SK-N-SH (cell line): ENCODE measurements at regions not wholly inside any gene's neighbourhood (a gene's known extent, or its start where the extent isn't known, plus 50 kb on each side); places are given as distances from the start of the nearest gene placed in this dataset.

Experiments
- CTCF ChIA-PET: fragments of 300-600, 350-600 bp; formaldehyde crosslinking; extraction: SDS; loops from one replicate; lab custom pipeline; 2021; lab: Yijun Ruan, JAX
- POLR2A ChIA-PET: fragments of 350-600 bp; sonication (Branson Sonifier 250); formaldehyde crosslinking; extraction: SDS; loops from one replicate; lab custom pipeline; 2020; ENCODE audit warnings: antibody characterized with exemption, inconsistent platforms; lab: Yijun Ruan, JAX
- DNase-seq: peaks from one replicate; pipeline ENCODE4 v3.0.0; 2012
- H2AFZ ChIP-seq: fragments of 200-600 bp; sonication (generic); 2 replicates; pipeline ENCODE4 v1.8.1; 2016; ENCODE audit warnings: antibody characterized with exemption, mild to moderate bottlenecking, low read depth
- H3F3A ChIP-seq: fragments of 200-600 bp; sonication (generic); replicated peaks from 2 replicates; pipeline ENCODE3; 2016; ENCODE audit warnings: antibody characterized with exemption, mild to moderate bottlenecking; ENCODE audit not compliant: insufficient read depth
- H3K27ac ChIP-seq, 2 experiments: fragments of 200-500 bp in 1 of 2; fragments of 200-600 bp in 1 of 2; sonication (Bioruptor generic) in 1 of 2; sonication (generic), shearing (Covaris generic) in 1 of 2; 2 replicates each; pipeline versions ENCODE4 v1.5.1 to v1.6.1; 2014 to 2016; ENCODE audit warnings: low read depth in 2 of 2, inconsistent platforms in 1 of 2, low read length in 1 of 2, mild to moderate bottlenecking in 1 of 2, mixed read lengths in 1 of 2
- H3K27me3 ChIP-seq: fragments of 200-600 bp; sonication (generic), shearing (Covaris generic); 2 replicates; pipeline ENCODE4 v1.6.1; 2016; ENCODE audit warnings: mixed run types; ENCODE audit not compliant: insufficient read depth
- H3K36me3 ChIP-seq, 2 experiments: fragments of 200-500 bp in 1 of 2; fragments of 200-600 bp in 1 of 2; sonication (Bioruptor generic) in 1 of 2; sonication (generic) in 1 of 2; replicated peaks in 1 of 2; 2 replicates each; pipeline versions ENCODE3 to v1.5.1; 2014 to 2016; ENCODE audit warnings: low read length in 1 of 2, mild to moderate bottlenecking in 1 of 2; ENCODE audit not compliant: insufficient read depth in 2 of 2, control insufficient read depth in 1 of 2
- H3K4me1 ChIP-seq, 2 experiments: fragments of 200-500 bp in 1 of 2; fragments of 200-600 bp in 1 of 2; sonication (Bioruptor generic) in 1 of 2; sonication (generic), shearing (Covaris generic) in 1 of 2; 2 replicates each; pipeline versions ENCODE4 v1.5.1 to v1.6.1; 2014 to 2016; ENCODE audit warnings: low read depth in 1 of 2, low read length in 1 of 2, mixed run types in 1 of 2; ENCODE audit not compliant: insufficient read depth in 2 of 2, control insufficient read depth in 1 of 2
- H3K4me2 ChIP-seq: fragments of 200-600 bp; sonication (generic), shearing (Covaris generic); 2 replicates; pipeline ENCODE4 v1.6.1; 2017; ENCODE audit warnings: mixed run types
- H3K4me3 ChIP-seq, 2 experiments: fragments of 200-500 bp in 1 of 2; fragments of 200-600 bp in 1 of 2; sonication (Bioruptor generic) in 1 of 2; sonication (generic), shearing (Covaris generic) in 1 of 2; 2 replicates each; pipeline versions ENCODE4 v1.5.1 to v1.8.1; 2014 to 2016; ENCODE audit warnings: low read depth in 2 of 2, inconsistent platforms in 1 of 2, low read length in 1 of 2, mild to moderate bottlenecking in 1 of 2, mixed read lengths in 1 of 2, moderate library complexity in 1 of 2
- H3K79me2 ChIP-seq: fragments of 200-600 bp; sonication (generic); 2 replicates; pipeline ENCODE4 v1.8.1; 2017; ENCODE audit warnings: mild to moderate bottlenecking; ENCODE audit not compliant: insufficient read depth
- H3K9ac ChIP-seq: fragments of 200-600 bp; sonication (generic); 2 replicates; pipeline ENCODE4 v1.6.1; 2017; ENCODE audit warnings: mixed run types
- H3K9me2 ChIP-seq: fragments of 200-600 bp; sonication (generic); 2 replicates; pipeline ENCODE4 v1.6.1; 2017; ENCODE audit warnings: mixed run types
- H3K9me3 ChIP-seq: fragments of 200-600 bp; sonication (generic); 2 replicates; pipeline ENCODE4 v1.6.1; 2017; ENCODE audit warnings: mixed run types, mild to moderate bottlenecking, moderate library complexity
- H4K20me1 ChIP-seq: fragments of 200-600 bp; sonication (generic); 2 replicates; pipeline ENCODE4 v1.6.1; 2017; ENCODE audit warnings: mild to moderate bottlenecking, mixed run types; ENCODE audit not compliant: insufficient read depth
- CHD2 ChIP-seq: fragments of 150-350 bp; IDR thresholded peaks from 2 replicates; pipeline ENCODE4 v1.6.1; 2018; ENCODE audit warnings: low read length; ENCODE audit not compliant: partially characterized antibody
- EZH2phosphoT487 ChIP-seq: fragments of 200-600 bp; sonication (generic); IDR thresholded peaks from 2 replicates; pipeline ENCODE4 v1.6.1; 2017; ENCODE audit warnings: low read depth, mixed run types, mild to moderate bottlenecking, antibody characterized with exemption, moderate library complexity, borderline replicate concordance
- FOSL2 ChIP-seq: IDR thresholded peaks from 2 replicates; pipeline ENCODE4 v1.4.0; 2012; ENCODE audit warnings: low read depth, mild to moderate bottlenecking, moderate library complexity, borderline replicate concordance
- GABPA ChIP-seq: IDR thresholded peaks from 2 replicates; pipeline ENCODE4 v1.4.0; 2012; ENCODE audit warnings: low read depth, mild to moderate bottlenecking
- IRF3 ChIP-seq: fragments of 150-350 bp; IDR thresholded peaks from 2 replicates; pipeline ENCODE4 v1.6.1; 2016; ENCODE audit warnings: mild to moderate bottlenecking, low read depth, low read length
- JUND ChIP-seq: IDR thresholded peaks from 2 replicates; pipeline ENCODE4 v1.4.0; 2012
- MEF2A ChIP-seq: IDR thresholded peaks from 2 replicates; pipeline ENCODE4 v1.4.0; 2012; ENCODE audit warnings: low read depth, borderline replicate concordance
- MXI1 ChIP-seq: IDR thresholded peaks from 2 replicates; pipeline ENCODE4 v1.6.1; 2012; ENCODE audit warnings: mild to moderate bottlenecking, low read depth, low read length, improper control_type of control experiment
- NFIC ChIP-seq: IDR thresholded peaks from 2 replicates; pipeline ENCODE4 v1.4.0; 2012; ENCODE audit warnings: borderline replicate concordance
- RAD21 ChIP-seq: IDR thresholded peaks from 2 replicates; pipeline ENCODE4 v1.6.1; 2012; ENCODE audit warnings: mild to moderate bottlenecking, low read length
- RXRA ChIP-seq: IDR thresholded peaks from 2 replicates; pipeline ENCODE4 v1.4.0; 2012; ENCODE audit warnings: low read depth, mild to moderate bottlenecking, borderline replicate concordance
- SIN3A ChIP-seq: IDR thresholded peaks from 2 replicates; pipeline ENCODE4 v1.6.1; 2012; ENCODE audit warnings: low read depth, mild to moderate bottlenecking, low read length, moderate library complexity, borderline replicate concordance
- TCF12 ChIP-seq: IDR thresholded peaks from 2 replicates; pipeline ENCODE4 v1.4.0; 2012
- TEAD4 ChIP-seq: IDR thresholded peaks from 2 replicates; pipeline ENCODE4 v1.4.0; 2012; ENCODE audit warnings: mild to moderate bottlenecking, borderline replicate concordance; ENCODE audit not compliant: insufficient read depth
- YY1 ChIP-seq: IDR thresholded peaks from 2 replicates; pipeline ENCODE4 v1.4.0; 2012; ENCODE audit warnings: low read depth, mild to moderate bottlenecking
- ZBTB33 ChIP-seq: IDR thresholded peaks from 2 replicates; pipeline ENCODE4 v1.4.0; 2012; ENCODE audit warnings: low read depth, borderline replicate concordance
- WGBS: methylation state at CpG from one replicate; pipeline ENCODE4 v1.1.6; 2017; ENCODE audit warnings: low lambda C conversion rate; 5-methylcytosine and 5-hydroxymethylcytosine counted together

DNA sequence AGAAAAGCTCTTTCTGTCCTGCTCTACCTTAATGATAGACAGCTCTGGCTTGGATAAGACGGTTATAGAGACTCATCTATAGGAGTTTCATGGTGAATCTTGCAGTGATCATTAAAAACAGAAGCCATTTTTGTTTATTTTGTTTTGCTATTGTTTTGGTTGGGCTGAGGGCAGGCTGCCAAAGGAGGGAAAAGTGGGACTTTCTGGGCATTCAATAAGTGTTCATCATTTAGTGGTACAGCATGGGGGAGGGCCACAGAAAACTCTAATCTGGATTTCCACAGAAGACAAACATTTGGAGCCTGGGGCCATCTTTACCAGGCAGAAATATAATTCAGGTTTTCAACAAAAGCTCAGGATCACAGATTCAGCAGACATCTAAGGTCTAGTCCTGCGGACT is 62.4 kb upstream of the EFEMP1 start:
- Histone ChIP-seq H3K9me2 (no peaks in the 10 kb centered on the region), H3K27me3 (no peaks in the 10 kb centered on the region), H3K79me2 (no peaks in the 10 kb centered on the region), H3K4me2 (no peak overlapping the region), H3K9me3 (no peaks in the 10 kb centered on the region), H3F3A (no peaks in the 10 kb centered on the region), H4K20me1 (no peaks in the 10 kb centered on the region), H3K27ac (no peak overlapping the region), H3K4me3 (no peak overlapping the region), H3K36me3 (no peaks in the 10 kb centered on the region), H3K9ac (no peak overlapping the region), H2AFZ (no peak overlapping the region), H3K4me1 (peaks cover 0 to 11% of the 10 kb centered on the region in 2 experiments; a peak in 1 of 4 replicates)
- no peak for DNase-seq
- POLR2A ChIA-PET, result no interaction called here
- CTCF ChIA-PET, result interaction anchor here (1.5 to 1.6 kb wide), 2 partner anchors 23 to 268 kb away, joined by 4 to 7 read pairs; no protein-coding TSS in a partner anchor
- TF ChIP-seq RAD21 (no peak), RXRA (no peak), NFIC (no peak), ZBTB33 (no peak), MXI1 (no peak), EZH2phosphoT487 (no peak), GABPA (no peak)
- 56% methylated on average over 2 of the region's 2 CpGs for WGBS

GRCh38 chr2:55986700-55987440 is 63.3 kb upstream of the EFEMP1 start:
- DNase-seq, result no peak
- TF ChIP-seq MEF2A (no peak), IRF3 (no peak), TEAD4 (no peak), YY1 (no peak), JUND (no peak), RAD21 (no peak), CHD2 (no peak), TCF12 (no peak), FOSL2 (no peak), SIN3A (no peak)
- Histone ChIP-seq H4K20me1 (no peaks in the 10 kb centered on the region), H2AFZ (no peak overlapping the region), H3F3A (peaks cover 4% of the 10 kb centered on the region), H3K27ac (0 out of 4 replicates have a peak overlapping the region, but pooled peaks of 1 of the 2 experiments have one; percentile 4), H3K4me1 (peaks cover 0 to 19% of the 10 kb centered on the region in 2 experiments; a peak in 1 of 4 replicates), H3K9me3 (no peaks in the 10 kb centered on the region), H3K79me2 (no peaks in the 10 kb centered on the region), H3K9ac (no peak overlapping the region), H3K36me3 (no peaks in the 10 kb centered on the region), H3K9me2 (no peaks in the 10 kb centered on the region), H3K27me3 (no peaks in the 10 kb centered on the region), H3K4me3 (no peak overlapping the region), H3K4me2 (no peak overlapping the region)
- POLR2A ChIA-PET, result no interaction called here
- CTCF ChIA-PET, result interaction anchor here (1.1 to 1.6 kb wide), 3 partner anchors 22 to 269 kb away, joined by 4 to 7 read pairs (median 4); no protein-coding TSS in a partner anchor
